ENCODE measurements at regions not wholly inside any gene's neighbourhood (a gene's known extent, or its start where the extent isn't known, plus 50 kb on each side); places are given as distances from the start of the nearest gene placed in this dataset.

GRCh38 chr3:147925272-147925671, 516.1 kb downstream of the ZIC1 start:
- no peaks in the 10 kb centered on the region for H3K9me3 ChIP-seq (ENCODE audit: control insufficient read depth, insufficient read depth, low read length)
- no peaks in the 10 kb centered on the region for H3K9me2 ChIP-seq (replicated peaks; ENCODE audit: control insufficient read depth, low read length)
- H3K27me3 ChIP-seq (ENCODE audit: control insufficient read depth, low read length): no peaks in the 10 kb centered on the region
- no peaks in the 10 kb centered on the region for H3K79me2 ChIP-seq (ENCODE audit: control insufficient read depth, low read length)
- no peak overlapping the region for H3K4me3 ChIP-seq (ENCODE audit: low read length)
- no peak overlapping the region for H3K27ac ChIP-seq (ENCODE audit: low read depth, low read length)
- H3K4me2 ChIP-seq (ENCODE audit: low read length): no peak overlapping the region
- no peak for TF ChIP-seq CTCF (IDR thresholded peaks at IDR 0.05; ENCODE audit: low read depth, low read length, poor library complexity, severe bottlenecking)
- no peak for TF ChIP-seq EZH2phosphoT487 (IDR thresholded peaks at IDR 0.05; ENCODE audit: borderline replicate concordance, low read length)
- no peaks in the 10 kb centered on the region for H3F3A ChIP-seq (ENCODE audit: control insufficient read depth, insufficient read depth)
- H3K36me3 ChIP-seq (ENCODE audit: control insufficient read depth, low read length): no peaks in the 10 kb centered on the region
- no peaks in the 10 kb centered on the region for H3K4me1 ChIP-seq (ENCODE audit: control insufficient read depth, low read length)
- H4K20me1 ChIP-seq (ENCODE audit: control insufficient read depth, insufficient read depth, low read depth, low read length): no peaks in the 10 kb centered on the region

GRCh38 chr3:147930232-147930807, 521.2 kb downstream of the ZIC1 start:
- Histone ChIP-seq H3K79me2 (ENCODE audit: control insufficient read depth, low read length) (no peaks in the 10 kb centered on the region), H3K9me3 (ENCODE audit: control insufficient read depth, insufficient read depth, low read length) (no peaks in the 10 kb centered on the region), H3K36me3 (ENCODE audit: control insufficient read depth, low read length) (no peaks in the 10 kb centered on the region), H3K27me3 (ENCODE audit: control insufficient read depth, low read length) (no peaks in the 10 kb centered on the region), H3K27ac (ENCODE audit: low read depth, low read length) (no peak overlapping the region), H3K4me2 (ENCODE audit: low read length) (no peak overlapping the region), H3K9me2 (replicated peaks; ENCODE audit: control insufficient read depth, low read length) (no peaks in the 10 kb centered on the region), H4K20me1 (ENCODE audit: control insufficient read depth, insufficient read depth, low read depth, low read length) (no peaks in the 10 kb centered on the region), H3K4me3 (ENCODE audit: low read length) (no peak overlapping the region), H3F3A (ENCODE audit: control insufficient read depth, insufficient read depth) (no peaks in the 10 kb centered on the region), H3K4me1 (ENCODE audit: control insufficient read depth, low read length) (no peaks in the 10 kb centered on the region)
- TF ChIP-seq CTCF (IDR thresholded peaks at IDR 0.05; ENCODE audit: low read depth, low read length, poor library complexity, severe bottlenecking): no peak
- no peak for TF ChIP-seq EZH2phosphoT487 (IDR thresholded peaks at IDR 0.05; ENCODE audit: borderline replicate concordance, low read length)

GRCh38 chr3:147934451-147935180, 525.5 kb downstream of the ZIC1 start:
- Histone ChIP-seq H4K20me1 (ENCODE audit: control insufficient read depth, insufficient read depth, low read depth, low read length) (no peaks in the 10 kb centered on the region), H3K4me1 (ENCODE audit: control insufficient read depth, low read length) (no peaks in the 10 kb centered on the region), H3K27me3 (ENCODE audit: control insufficient read depth, low read length) (no peaks in the 10 kb centered on the region), H3K4me2 (ENCODE audit: low read length) (no peak overlapping the region), H3K9me3 (ENCODE audit: control insufficient read depth, insufficient read depth, low read length) (no peaks in the 10 kb centered on the region), H3K4me3 (ENCODE audit: low read length) (no peak overlapping the region), H3F3A (ENCODE audit: control insufficient read depth, insufficient read depth) (no peaks in the 10 kb centered on the region), H3K79me2 (ENCODE audit: control insufficient read depth, low read length) (no peaks in the 10 kb centered on the region), H3K27ac (ENCODE audit: low read depth, low read length) (no peak overlapping the region), H3K36me3 (ENCODE audit: control insufficient read depth, low read length) (no peaks in the 10 kb centered on the region), H3K9me2 (replicated peaks; ENCODE audit: control insufficient read depth, low read length) (no peaks in the 10 kb centered on the region)
- TF ChIP-seq EZH2phosphoT487 (IDR thresholded peaks at IDR 0.05; ENCODE audit: borderline replicate concordance, low read length): no peak
- TF ChIP-seq CTCF (IDR thresholded peaks at IDR 0.05; ENCODE audit: low read depth, low read length, poor library complexity, severe bottlenecking): no peak
